GM20431 (cell line): ENCODE measurements at regions not wholly inside any gene's neighbourhood (a gene's known extent, or its start where the extent isn't known, plus 50 kb on each side); places are given as distances from the start of the nearest gene placed in this dataset.
"Not testable (repeated sequence)": the region's sequence is repeated elsewhere in the genome, so short reads cannot be mapped to it uniquely, and the experiment has no call there.

ENCODE experiments used
- in situ Hi-C: fragments of 300-500 bp; cut with MseI, MboI; formaldehyde crosslinking; loops from one replicate; pipeline ENCODE4 v1.15.0; 2020; ENCODE audit warnings: low sequenced_read_pairs; ENCODE audit not compliant: unreplicated experiment

GRCh38 chr22:34783436-34783835, 282.5 kb upstream of the ISX start:
- in situ Hi-C loops: no loop called here

- in situ Hi-C loops: no loop called here
Measured at GRCh38 chr22:34784056-34784455, 281.9 kb upstream of the ISX start.

GRCh38 chr22:34797826-34798225, 268.1 kb upstream of the ISX start:
- in situ Hi-C loops: no loop called here

GRCh38 chr22:34798605-34799004, 267.4 kb upstream of the ISX start:
- in situ Hi-C loops: no loop called here

GRCh38 chr22:34800260-34800980, 265.5 kb upstream of the ISX start:
- in situ Hi-C loops: no loop called here

GRCh38 chr22:34801221-34801620, 264.7 kb upstream of the ISX start:
- in situ Hi-C loops: no loop called here

- in situ Hi-C loops: no loop called here
Measured at GRCh38 chr22:34804091-34804490, 261.9 kb upstream of the ISX start.

- in situ Hi-C loops: no loop called here
Measured at GRCh38 chr22:34804604-34805003, 261.4 kb upstream of the ISX start.

- in situ Hi-C loops: no loop called here
Measured at GRCh38 chr22:34805771-34806170, 260.2 kb upstream of the ISX start.

- in situ Hi-C loops: no loop called here
Measured at GRCh38 chr22:34808618-34809017, 257.3 kb upstream of the ISX start.

GRCh38 chr22:34812631-34813030, 253.3 kb upstream of the ISX start:
- in situ Hi-C loops: no loop called here

GRCh38 chr22:34814260-34815025, 251.5 kb upstream of the ISX start:
- in situ Hi-C loops: no loop called here

- in situ Hi-C loops: no loop called here
Measured at GRCh38 chr22:34829485-34829884, 236.5 kb upstream of the ISX start.

- in situ Hi-C loops: no loop called here
Measured at GRCh38 chr22:34834059-34834458, 231.9 kb upstream of the ISX start.

- in situ Hi-C loops: not testable (repeated sequence)
Measured at GRCh38 chr22:34834541-34834940, 231.4 kb upstream of the ISX start.

GRCh38 chr22:34841331-34841771, 224.6 kb upstream of the ISX start:
- in situ Hi-C loops: no loop called here

GRCh38 chr22:34841911-34842310, 224.0 kb upstream of the ISX start:
- in situ Hi-C loops: no loop called here

- in situ Hi-C loops: no loop called here
Measured at GRCh38 chr22:34842630-34843029, 223.3 kb upstream of the ISX start.

GRCh38 chr22:34843743-34844142, 222.2 kb upstream of the ISX start:
- in situ Hi-C loops: not testable (repeated sequence)

- in situ Hi-C loops: no loop called here
Measured at GRCh38 chr22:34845391-34845790, 220.6 kb upstream of the ISX start.

GRCh38 chr22:34847072-34847471, 218.9 kb upstream of the ISX start:
- in situ Hi-C loops: no loop called here

GRCh38 chr22:34849965-34850364, 216.0 kb upstream of the ISX start:
- in situ Hi-C loops: no loop called here
